ENCODE measurements at regions not wholly inside any gene's neighbourhood (a gene's known extent, or its start where the extent isn't known, plus 50 kb on each side); places are given as distances from the start of the nearest gene placed in this dataset.

GRCh38 chr10:106011250-106011649 lies 1153.3 kb downstream of the SORCS1 start:
- TF ChIP-seq CTCF (IDR thresholded peaks at IDR 0.05) (no peak), POLR2A (IDR thresholded peaks at IDR 0.05) (no peak)

Data from uterus (tissue), 2 donors.